H9 (cell line): ENCODE measurements at regions not wholly inside any gene's neighbourhood (a gene's known extent, or its start where the extent isn't known, plus 50 kb on each side); places are given as distances from the start of the nearest gene placed in this dataset.

Source experiments
- DNase-seq: peaks from one replicate; pipeline ENCODE4 v3.0.0-alpha.2; 2017
- H2AFZ ChIP-seq: one replicate; pipeline ENCODE4 v1.6.1; 2013; ENCODE audit warnings: mild to moderate bottlenecking, low read length, control low read depth, moderate library complexity
- H2AK5ac ChIP-seq: 2 replicates; pipeline ENCODE4 v1.6.1; 2013; ENCODE audit warnings: low read length, control low read depth, mixed read lengths; ENCODE audit not compliant: insufficient read length
- H2BK120ac ChIP-seq: one replicate; pipeline ENCODE4 v1.6.1; 2013; ENCODE audit warnings: low read depth, mild to moderate bottlenecking, low read length, control low read depth, inconsistent platforms; ENCODE audit not compliant: poor library complexity, severe bottlenecking
- H2BK12ac ChIP-seq: 2 replicates; pipeline ENCODE4 v1.6.1; 2013; ENCODE audit warnings: low read length, control low read depth, mixed read lengths, low read depth; ENCODE audit not compliant: insufficient read length
- H2BK15ac ChIP-seq: 2 replicates; pipeline ENCODE4 v1.6.1; 2013; ENCODE audit warnings: low read depth, low read length, control low read depth
- H2BK20ac ChIP-seq: one replicate; pipeline ENCODE4 v1.6.1; 2013; ENCODE audit warnings: low read depth, mild to moderate bottlenecking, low read length, control low read depth, inconsistent platforms; ENCODE audit not compliant: poor library complexity, severe bottlenecking
- H2BK5ac ChIP-seq: 2 replicates; pipeline ENCODE4 v1.6.1; 2013; ENCODE audit warnings: low read length, control low read depth, mixed read lengths; ENCODE audit not compliant: insufficient read length
- H3K14ac ChIP-seq: 2 replicates; pipeline ENCODE4 v1.6.1; 2013; ENCODE audit warnings: low read length, control low read depth; ENCODE audit not compliant: insufficient read depth
- H3K18ac ChIP-seq: 2 replicates; pipeline ENCODE4 v1.6.1; 2013; ENCODE audit warnings: low read depth, mild to moderate bottlenecking, mixed read lengths, low read length, control low read depth; ENCODE audit not compliant: insufficient read length
- H3K23ac ChIP-seq: 2 replicates; pipeline ENCODE4 v1.6.1; 2013; ENCODE audit warnings: low read length, control low read depth, mixed read lengths, low read depth; ENCODE audit not compliant: insufficient read length
- H3K23me2 ChIP-seq: 2 replicates; pipeline ENCODE4 v1.6.1; 2013; ENCODE audit warnings: low read depth, mild to moderate bottlenecking, mixed read lengths, low read length, control low read depth; ENCODE audit not compliant: insufficient read length, poor library complexity, severe bottlenecking
- H3K27ac ChIP-seq: 2 replicates; pipeline ENCODE4 v1.5.1; 2013; ENCODE audit warnings: low read length, control low read depth, mixed read lengths, low read depth; ENCODE audit not compliant: insufficient read length
- H3K27me3 ChIP-seq: 2 replicates; pipeline ENCODE4 v1.6.1; 2013; ENCODE audit warnings: low read length, control low read depth, inconsistent platforms; ENCODE audit not compliant: insufficient read depth
- H3K4ac ChIP-seq: 2 replicates; pipeline ENCODE4 v1.6.1; 2013; ENCODE audit warnings: low read depth, mild to moderate bottlenecking, control low read depth, inconsistent platforms, low read length, moderate library complexity
- H3K4me1 ChIP-seq: 2 replicates; pipeline ENCODE4 v1.6.1; 2013; ENCODE audit warnings: low read length, control low read depth, inconsistent platforms; ENCODE audit not compliant: insufficient read depth
- H3K4me2 ChIP-seq: 2 replicates; pipeline ENCODE4 v1.6.1; 2013; ENCODE audit warnings: low read length, control low read depth, mixed read lengths; ENCODE audit not compliant: insufficient read length, insufficient read depth
- H3K56ac ChIP-seq: 2 replicates; pipeline ENCODE4 v1.6.1; 2013; ENCODE audit warnings: low read depth, mild to moderate bottlenecking, mixed read lengths, low read length, control low read depth; ENCODE audit not compliant: insufficient read length
- H3K79me1 ChIP-seq: 2 replicates; pipeline ENCODE4 v1.6.1; 2013; ENCODE audit warnings: low read depth, mild to moderate bottlenecking, moderate library complexity, low read length, control low read depth, inconsistent platforms; ENCODE audit not compliant: insufficient read depth, poor library complexity, severe bottlenecking
- H3K79me2 ChIP-seq: 2 replicates; pipeline ENCODE4 v1.6.1; 2013; ENCODE audit warnings: low read length, control low read depth, inconsistent platforms; ENCODE audit not compliant: insufficient read depth
- H3K9ac ChIP-seq: 2 replicates; pipeline ENCODE4 v1.6.1; 2013; ENCODE audit warnings: low read length, control low read depth, mixed read lengths; ENCODE audit not compliant: insufficient read length; ENCODE audit errors: extremely low read depth
- H3K9me3 ChIP-seq: one replicate; pipeline ENCODE4 v1.6.1; 2013; ENCODE audit warnings: low read depth, low read length, inconsistent platforms; ENCODE audit not compliant: control insufficient read depth
- H3T11ph ChIP-seq: one replicate; pipeline ENCODE4 v1.6.1; 2013; ENCODE audit warnings: mild to moderate bottlenecking, low read length, control low read depth, inconsistent platforms
- H4K20me1 ChIP-seq: one replicate; pipeline ENCODE4 v1.6.1; 2013; ENCODE audit not compliant: control insufficient read depth, insufficient read length, insufficient read depth
- H4K5ac ChIP-seq: 2 replicates; pipeline ENCODE4 v1.6.1; 2013; ENCODE audit warnings: low read depth, mild to moderate bottlenecking, mixed read lengths, low read length, control low read depth; ENCODE audit not compliant: insufficient read length
- H4K8ac ChIP-seq: replicated peaks from 2 replicates; pipeline ENCODE4 v1.6.1; 2013; ENCODE audit warnings: low read length, control low read depth, mixed read lengths, low read depth; ENCODE audit not compliant: insufficient read length
- H4K91ac ChIP-seq: 2 replicates; pipeline ENCODE4 v1.6.1; 2013; ENCODE audit warnings: low read depth, mild to moderate bottlenecking, moderate library complexity, mixed read lengths, low read length, control low read depth; ENCODE audit not compliant: insufficient read length
- H3K27ac Mint-ChIP-seq, 3 experiments: 2 replicates in 2 of 3; 3 replicates in 1 of 3; pipeline ENCODE4 v1.8.0; 2020 to 2021; ENCODE audit warnings: mixed read lengths in 3 of 3, mild to moderate bottlenecking in 1 of 3, moderate library complexity in 1 of 3
- H3K27me3 Mint-ChIP-seq: 2 replicates; pipeline ENCODE4 v1.8.0; 2021; ENCODE audit warnings: low read depth, mild to moderate bottlenecking, moderate library complexity, mixed read lengths
- H3K36me3 Mint-ChIP-seq, 3 experiments: 2 replicates in 2 of 3; 3 replicates in 1 of 3; pipeline ENCODE4 v1.8.0; 2020 to 2021; ENCODE audit warnings: low read depth in 3 of 3, mixed read lengths in 3 of 3; ENCODE audit not compliant: insufficient read depth in 1 of 3
- H3K4me1 Mint-ChIP-seq, 2 experiments: 2 replicates each; pipeline ENCODE4 v1.8.0; 2020; ENCODE audit warnings: mixed read lengths in 2 of 2
- H3K4me3 Mint-ChIP-seq, 2 experiments: 2 replicates in 1 of 2; 3 replicates in 1 of 2; pipeline ENCODE4 v1.8.0; 2020 to 2021; ENCODE audit warnings: mild to moderate bottlenecking in 2 of 2, mixed read lengths in 2 of 2, moderate library complexity in 1 of 2
- H3K9me3 Mint-ChIP-seq, 2 experiments: 2 replicates in 1 of 2; 3 replicates in 1 of 2; pipeline ENCODE4 v1.8.0; 2020; ENCODE audit warnings: mild to moderate bottlenecking in 2 of 2, mixed read lengths in 2 of 2, moderate library complexity in 1 of 2
- CTCF ChIP-seq: fragments of 200-600 bp; sonication (generic); conservative IDR thresholded peaks from 3 replicates; pipeline ENCODE4 v1.8.0; 2021; ENCODE audit warnings: antibody characterized with exemption, mild to moderate bottlenecking
- WGBS: extraction: QIAGEN DNeasy Blood & Tissue Kit; methylation state at CpG from one replicate; pipeline ENCODE4 v1.1.7; 2013; ENCODE audit warnings: missing lambda C conversion rate, low lambda C conversion rate, mixed read lengths; ENCODE audit not compliant: insufficient read length; ENCODE audit errors: extremely low coverage; 5-methylcytosine and 5-hydroxymethylcytosine counted together

- Histone ChIP-seq H3K79me2 (no peaks in the 10 kb centered on the region), H3K4ac (no peak overlapping the region), H3K79me1 (no peaks in the 10 kb centered on the region), H4K5ac (no peak overlapping the region), H4K20me1 (no peaks in the 10 kb centered on the region), H3K9ac (no peak overlapping the region), H4K91ac (no peak overlapping the region), H3K27me3 (no peaks in the 10 kb centered on the region), H3K23ac (no peak overlapping the region), H3K56ac (no peak overlapping the region), H4K8ac (no peak overlapping the region), H2BK120ac (no peak overlapping the region), H3K14ac (no peak overlapping the region), H3K27ac (no peak overlapping the region), H2AK5ac (no peak overlapping the region), H2BK20ac (no peak overlapping the region), H2BK5ac (no peak overlapping the region), H2BK12ac (no peak overlapping the region), H3T11ph (no peak overlapping the region), H3K4me2 (no peak overlapping the region), H3K23me2 (no peaks in the 10 kb centered on the region), H2BK15ac (no peak overlapping the region), H3K18ac (no peak overlapping the region), H3K4me1 (no peaks in the 10 kb centered on the region), H2AFZ (no peak overlapping the region), H3K9me3 (no peaks in the 10 kb centered on the region)
- Mint-ChIP-seq H3K27me3 (no peaks in the 10 kb centered on the region), H3K27ac (no peak overlapping the region), H3K9me3 (no peaks in the 10 kb centered on the region; a peak in 1 of 5 replicates), H3K4me1 (no peaks in the 10 kb centered on the region), H3K4me3 (no peak overlapping the region), H3K36me3 (no peaks in the 10 kb centered on the region; a peak in 2 of 7 replicates)
- no peak for DNase-seq
- WGBS = no CpG with 5 or more reads among the region's 5 CpGs
- no peak for TF ChIP-seq CTCF
Observed at GRCh38 chr6:139638179-139638941, 263.9 kb upstream of the CITED2 start.
